ENCODE measurements at regions not wholly inside any gene's neighbourhood (a gene's known extent, or its start where the extent isn't known, plus 50 kb on each side); places are given as distances from the start of the nearest gene placed in this dataset.
A peak's percentile ranks its signal among the peaks of the same experiment; 100 is the strongest.

DNA sequence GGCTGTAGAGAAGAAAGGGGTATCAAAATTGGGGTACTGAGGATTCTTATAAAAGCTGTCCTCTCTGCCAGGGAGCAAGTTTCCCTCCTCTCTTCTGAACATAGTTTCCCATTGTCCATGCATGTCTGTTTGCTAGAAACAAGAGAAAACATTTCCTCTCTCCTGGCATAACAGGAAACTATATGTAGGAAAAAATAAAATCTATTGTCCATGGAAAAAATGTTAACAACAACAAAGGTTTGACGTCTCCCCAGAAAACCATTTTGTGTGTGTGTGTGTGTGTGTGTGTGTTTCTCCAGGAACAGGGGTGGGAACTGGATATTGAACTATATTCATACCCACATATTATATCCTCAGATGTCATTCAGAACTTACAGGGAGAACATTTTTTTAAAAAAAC is 107.2 kb downstream of the GASK1B start:
- no peak overlapping the region for H3K27ac ChIP-seq
- TF ChIP-seq, protein P1, sequence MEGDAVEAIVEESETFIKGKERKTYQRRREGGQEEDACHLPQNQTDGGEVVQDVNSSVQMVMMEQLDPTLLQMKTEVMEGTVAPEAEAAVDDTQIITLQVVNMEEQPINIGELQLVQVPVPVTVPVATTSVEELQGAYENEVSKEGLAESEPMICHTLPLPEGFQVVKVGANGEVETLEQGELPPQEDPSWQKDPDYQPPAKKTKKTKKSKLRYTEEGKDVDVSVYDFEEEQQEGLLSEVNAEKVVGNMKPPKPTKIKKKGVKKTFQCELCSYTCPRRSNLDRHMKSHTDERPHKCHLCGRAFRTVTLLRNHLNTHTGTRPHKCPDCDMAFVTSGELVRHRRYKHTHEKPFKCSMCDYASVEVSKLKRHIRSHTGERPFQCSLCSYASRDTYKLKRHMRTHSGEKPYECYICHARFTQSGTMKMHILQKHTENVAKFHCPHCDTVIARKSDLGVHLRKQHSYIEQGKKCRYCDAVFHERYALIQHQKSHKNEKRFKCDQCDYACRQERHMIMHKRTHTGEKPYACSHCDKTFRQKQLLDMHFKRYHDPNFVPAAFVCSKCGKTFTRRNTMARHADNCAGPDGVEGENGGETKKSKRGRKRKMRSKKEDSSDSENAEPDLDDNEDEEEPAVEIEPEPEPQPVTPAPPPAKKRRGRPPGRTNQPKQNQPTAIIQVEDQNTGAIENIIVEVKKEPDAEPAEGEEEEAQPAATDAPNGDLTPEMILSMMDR (IDR thresholded peaks at IDR 0.05; ENCODE audit: low read depth, low read length, missing control alignments): no peak
- H3K36me3 ChIP-seq (replicated peaks): no peaks in the 10 kb centered on the region
- DNase-seq: no peak
- H3K27me3 ChIP-seq (replicated peaks): no peaks in the 10 kb centered on the region
- in situ Hi-C loops (cut with HindIII; ENCODE audit: low pct_ligation_motif_present, low sequenced_read_pairs): no loop called here
- no peak overlapping the region for H3K4me3 ChIP-seq (ENCODE audit: low read depth, low read length)

DNA sequence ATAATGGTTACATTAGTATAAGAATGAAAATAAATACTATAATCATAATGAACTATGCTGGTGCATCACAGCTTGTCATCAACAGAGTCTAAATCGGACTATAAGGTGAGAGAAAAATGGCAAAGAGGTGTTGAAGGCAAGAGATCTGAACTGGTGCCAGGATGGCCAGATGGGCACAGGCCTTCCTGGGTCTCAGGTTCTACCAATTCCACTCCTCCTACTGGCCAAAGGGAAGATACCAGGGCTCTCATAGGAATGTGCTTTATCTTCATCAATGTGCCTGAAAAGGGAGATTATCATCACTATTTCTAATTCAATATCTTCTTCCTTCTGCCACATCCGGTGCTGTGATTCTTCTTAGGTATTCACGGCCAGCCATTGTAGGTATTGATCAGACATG is 107.6 kb downstream of the GASK1B start:
- in situ Hi-C loops (cut with HindIII; ENCODE audit: low pct_ligation_motif_present, low sequenced_read_pairs): no loop called here
- no peak for DNase-seq
- Histone ChIP-seq H3K4me3 (ENCODE audit: low read depth, low read length) (no peak overlapping the region), H3K27ac (no peak overlapping the region), H3K27me3 (replicated peaks) (no peaks in the 10 kb centered on the region), H3K36me3 (replicated peaks) (no peaks in the 10 kb centered on the region)
- TF ChIP-seq, protein P1 (IDR thresholded peaks at IDR 0.05; ENCODE audit: low read depth, low read length, missing control alignments): peak; percentile 34

DNA sequence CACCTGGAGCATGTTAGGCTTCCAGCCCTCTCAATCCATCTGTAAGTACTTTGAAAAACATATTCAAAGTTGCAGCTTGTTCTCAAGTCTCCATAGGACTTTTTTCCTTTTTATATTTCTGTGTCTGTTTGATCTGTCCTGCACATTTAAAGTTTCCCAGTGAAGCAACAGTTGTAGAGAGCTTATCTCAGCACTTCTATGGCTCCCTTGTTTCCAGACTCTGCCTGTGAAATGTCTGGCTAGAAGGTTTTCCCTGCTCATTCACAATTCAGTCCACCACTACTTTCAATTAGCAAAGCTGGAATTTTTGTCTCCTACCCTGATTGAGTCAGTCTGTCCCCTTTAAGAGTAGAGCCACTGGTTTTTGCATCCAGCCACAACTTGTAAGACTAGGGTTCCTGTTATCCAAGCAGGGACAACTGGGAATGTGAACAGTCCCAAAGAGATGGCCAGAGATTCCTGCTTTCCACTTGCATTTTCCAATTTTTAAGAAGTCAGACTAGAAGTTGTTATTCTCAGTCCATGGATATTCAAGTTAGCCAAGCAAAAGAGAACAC is 116.1 kb downstream of the GASK1B start:
- Histone ChIP-seq H3K36me3 (replicated peaks) (no peaks in the 10 kb centered on the region), H3K27ac (no peak overlapping the region), H3K27me3 (replicated peaks) (no peaks in the 10 kb centered on the region), H3K4me3 (ENCODE audit: low read depth, low read length) (no peak overlapping the region)
- TF ChIP-seq, protein P1 (IDR thresholded peaks at IDR 0.05; ENCODE audit: low read depth, low read length, missing control alignments): no peak
- in situ Hi-C loops (cut with HindIII; ENCODE audit: low pct_ligation_motif_present, low sequenced_read_pairs): no loop called here
- no peak for DNase-seq

DNA sequence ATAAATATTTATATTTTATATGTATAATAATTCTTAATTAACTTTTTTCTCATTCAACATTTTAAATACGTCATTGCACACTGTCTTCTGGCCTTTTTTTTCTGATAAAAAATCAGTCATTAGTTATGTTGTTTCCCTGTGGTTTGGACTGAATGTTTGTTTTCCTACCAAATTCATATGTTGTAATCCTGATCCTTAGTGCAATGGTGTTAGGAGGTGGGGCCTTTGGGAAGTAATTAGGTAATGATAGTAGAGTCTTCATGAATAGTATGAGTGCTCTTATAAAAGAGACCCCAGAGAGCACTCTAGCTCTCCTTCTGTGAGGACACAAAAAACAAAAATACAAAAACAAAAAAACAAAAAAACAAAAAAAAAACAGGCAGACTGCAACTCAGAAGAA is 117.2 kb downstream of the GASK1B start:
- in situ Hi-C loops (cut with HindIII; ENCODE audit: low pct_ligation_motif_present, low sequenced_read_pairs): no loop called here
- no peak for DNase-seq
- Histone ChIP-seq H3K27me3 (replicated peaks) (no peaks in the 10 kb centered on the region), H3K27ac (no peak overlapping the region), H3K4me3 (ENCODE audit: low read depth, low read length) (no peak overlapping the region), H3K36me3 (replicated peaks) (no peaks in the 10 kb centered on the region)
- TF ChIP-seq, protein P1 (IDR thresholded peaks at IDR 0.05; ENCODE audit: low read depth, low read length, missing control alignments): no peak

DNA sequence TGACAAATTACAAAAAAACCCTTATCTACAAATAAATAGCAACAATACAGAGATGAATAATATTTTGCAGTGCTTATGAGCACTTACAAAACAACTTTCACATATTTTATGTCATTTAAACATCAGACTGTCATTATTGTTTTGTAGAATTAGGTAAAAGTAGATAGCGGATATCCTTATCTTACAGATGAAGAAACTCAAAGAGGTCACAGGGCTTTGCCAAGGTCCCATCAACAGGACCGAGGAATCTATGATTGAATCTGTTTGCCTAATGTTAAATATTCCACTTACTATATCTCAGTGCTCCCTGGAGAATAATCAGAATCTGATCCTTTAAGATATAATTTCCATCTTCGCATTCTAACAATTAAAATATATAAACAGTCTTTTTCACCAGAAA is 119.0 kb downstream of the GASK1B start:
- in situ Hi-C loops (cut with HindIII; ENCODE audit: low pct_ligation_motif_present, low sequenced_read_pairs): no loop called here
- no peaks in the 10 kb centered on the region for H3K36me3 ChIP-seq (replicated peaks)
- H3K4me3 ChIP-seq (ENCODE audit: low read depth, low read length): no peak overlapping the region
- H3K27ac ChIP-seq: no peak overlapping the region
- no peaks in the 10 kb centered on the region for H3K27me3 ChIP-seq (replicated peaks)
- TF ChIP-seq, protein P1 (IDR thresholded peaks at IDR 0.05; ENCODE audit: low read depth, low read length, missing control alignments): no peak
- no peak for DNase-seq

DNA sequence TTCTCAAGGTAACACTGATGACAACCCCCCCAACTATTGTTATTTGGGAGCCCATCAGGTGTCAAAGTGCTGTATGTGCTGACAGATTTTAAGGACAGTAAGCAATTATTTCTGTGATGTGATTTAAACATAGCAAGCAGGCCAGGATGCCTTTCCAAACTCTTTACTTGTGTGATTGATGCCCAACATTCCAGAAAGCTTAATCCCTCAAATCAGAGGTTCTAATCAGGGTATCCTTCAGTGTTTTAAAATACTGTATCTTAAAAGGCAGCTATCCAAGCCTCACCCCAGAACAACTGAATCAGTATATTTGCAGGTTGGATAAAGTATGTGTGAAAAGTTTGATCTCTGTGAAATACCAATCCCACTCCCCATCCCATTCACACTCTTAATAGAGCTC is 119.7 kb downstream of the GASK1B start:
- H3K36me3 ChIP-seq (replicated peaks): no peaks in the 10 kb centered on the region
- TF ChIP-seq, protein P1 (IDR thresholded peaks at IDR 0.05; ENCODE audit: low read depth, low read length, missing control alignments): no peak
- H3K27ac ChIP-seq: no peak overlapping the region
- H3K27me3 ChIP-seq (replicated peaks): no peaks in the 10 kb centered on the region
- no peak overlapping the region for H3K4me3 ChIP-seq (ENCODE audit: low read depth, low read length)
- in situ Hi-C loops (cut with HindIII; ENCODE audit: low pct_ligation_motif_present, low sequenced_read_pairs): no loop called here
- DNase-seq: no peak
